ENCODE measurements at regions not wholly inside any gene's neighbourhood (a gene's known extent, or its start where the extent isn't known, plus 50 kb on each side); places are given as distances from the start of the nearest gene placed in this dataset.

GRCh38 chr5:39750661-39751060 is 325.9 kb upstream of the DAB2 start:
- no peak overlapping the region for H3K4me3 ChIP-seq (ENCODE audit: control insufficient read depth, low read depth, low read length)
- DNase-seq (ENCODE audit: low read depth) = no peak
- TF ChIP-seq CTCF (IDR thresholded peaks at IDR 0.05; ENCODE audit: control insufficient read depth, insufficient read depth, low read depth, low read length, missing control alignments) = no peak

- no peak for TF ChIP-seq CTCF (IDR thresholded peaks at IDR 0.05; ENCODE audit: control insufficient read depth, insufficient read depth, low read depth, low read length, missing control alignments)
- DNase-seq (ENCODE audit: low read depth) = no peak
- no peak overlapping the region for H3K4me3 ChIP-seq (ENCODE audit: control insufficient read depth, low read depth, low read length)
These were observed 318.1 kb upstream of the DAB2 start for GRCh38 chr5:39742916-39743315.

GRCh38 chr5:39740404-39740803 is 315.6 kb upstream of the DAB2 start:
- H3K4me3 ChIP-seq (ENCODE audit: control insufficient read depth, low read depth, low read length) = no peak overlapping the region
- TF ChIP-seq CTCF (IDR thresholded peaks at IDR 0.05; ENCODE audit: control insufficient read depth, insufficient read depth, low read depth, low read length, missing control alignments) = no peak
- no peak for DNase-seq (ENCODE audit: low read depth)

GRCh38 chr5:39732166-39732565 is 307.4 kb upstream of the DAB2 start:
- no peak for TF ChIP-seq CTCF (IDR thresholded peaks at IDR 0.05; ENCODE audit: control insufficient read depth, insufficient read depth, low read depth, low read length, missing control alignments)
- no peak for DNase-seq (ENCODE audit: low read depth)
- no peak overlapping the region for H3K4me3 ChIP-seq (ENCODE audit: control insufficient read depth, low read depth, low read length)

- no peak for TF ChIP-seq CTCF (IDR thresholded peaks at IDR 0.05; ENCODE audit: control insufficient read depth, insufficient read depth, low read depth, low read length, missing control alignments)
- no peak for DNase-seq (ENCODE audit: low read depth)
- H3K4me3 ChIP-seq (ENCODE audit: control insufficient read depth, low read depth, low read length) = no peak overlapping the region
These were observed 305.9 kb upstream of the DAB2 start for GRCh38 chr5:39730699-39731098.

GRCh38 chr5:39730006-39730405 is 305.2 kb upstream of the DAB2 start:
- DNase-seq (ENCODE audit: low read depth) = no peak
- TF ChIP-seq CTCF (IDR thresholded peaks at IDR 0.05; ENCODE audit: control insufficient read depth, insufficient read depth, low read depth, low read length, missing control alignments) = no peak
- no peak overlapping the region for H3K4me3 ChIP-seq (ENCODE audit: control insufficient read depth, low read depth, low read length)

- DNase-seq (ENCODE audit: low read depth) = no peak
- no peak for TF ChIP-seq CTCF (IDR thresholded peaks at IDR 0.05; ENCODE audit: control insufficient read depth, insufficient read depth, low read depth, low read length, missing control alignments)
- H3K4me3 ChIP-seq (ENCODE audit: control insufficient read depth, low read depth, low read length) = no peak overlapping the region
These were observed 301.7 kb upstream of the DAB2 start for GRCh38 chr5:39726467-39726866.
